ENCODE measurements at regions not wholly inside any gene's neighbourhood (a gene's known extent, or its start where the extent isn't known, plus 50 kb on each side); places are given as distances from the start of the nearest gene placed in this dataset.
"Not testable (repeated sequence)": the region's sequence is repeated elsewhere in the genome, so short reads cannot be mapped to it uniquely, and the experiment has no call there.

DNA sequence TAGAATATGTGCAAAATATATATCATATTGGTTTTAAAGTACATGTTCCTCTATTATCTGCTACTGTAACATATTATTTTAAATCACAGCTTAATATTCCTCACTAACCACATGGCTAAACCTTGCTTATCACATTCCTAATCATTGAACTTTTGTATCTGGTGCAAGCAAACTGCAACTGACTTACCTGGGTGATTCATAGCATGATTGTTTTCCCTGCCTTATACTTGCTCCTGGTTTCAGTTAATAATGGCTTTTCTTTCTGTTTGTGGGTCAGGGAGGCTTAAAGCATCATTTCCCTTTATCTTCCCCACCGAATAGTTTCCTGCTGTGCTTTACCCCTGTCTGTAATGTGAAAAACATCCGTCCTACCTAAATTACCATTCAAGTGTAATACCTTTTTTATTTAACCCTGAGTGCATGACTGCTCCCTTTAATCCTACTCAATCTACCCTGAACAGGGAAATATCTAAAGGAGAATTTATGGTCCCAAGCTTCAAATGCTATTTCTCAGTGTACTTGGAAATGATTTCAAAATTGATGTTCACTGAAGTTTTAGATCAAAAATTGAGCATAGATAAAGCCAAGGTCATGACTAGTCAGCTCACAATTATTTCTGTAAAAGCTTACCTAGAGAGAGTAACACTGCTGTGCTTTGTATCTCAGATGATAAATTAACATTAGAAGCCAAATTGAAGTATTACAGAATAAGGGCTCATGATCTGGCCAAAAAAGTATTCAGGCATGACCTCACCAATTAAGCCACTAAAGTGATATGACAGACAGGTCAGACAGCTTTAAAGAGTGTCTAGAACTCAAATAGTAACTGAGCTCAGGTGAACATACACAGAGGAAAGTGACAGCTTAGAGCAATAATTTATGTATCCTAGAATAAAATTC, 507.1 kb downstream of the BRINP3 start:
- no peak for DNase-seq

GRCh38 chr1:189971656-189972055, 506.0 kb downstream of the BRINP3 start:
- no peak for DNase-seq

DNA sequence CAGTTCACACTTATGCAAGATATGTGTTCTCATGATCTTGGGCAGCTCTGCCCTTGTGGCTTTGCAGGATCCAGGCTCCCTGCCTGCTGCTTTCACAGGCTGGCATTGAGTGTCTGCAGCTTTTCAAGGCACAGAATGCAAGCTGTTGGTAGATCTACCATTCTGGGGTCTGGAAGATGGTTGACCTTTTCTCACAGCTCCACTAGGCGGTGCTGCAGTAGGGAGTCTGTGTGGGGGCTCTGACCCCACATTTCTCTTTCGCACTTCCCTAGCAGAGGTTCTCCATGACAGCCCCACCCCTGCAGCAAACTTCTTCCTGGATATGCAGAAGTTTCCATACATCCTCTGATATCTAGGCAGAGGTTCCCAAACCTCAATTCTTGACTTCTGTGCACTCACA, 500.5 kb downstream of the BRINP3 start:
- DNase-seq: no peak

DNA sequence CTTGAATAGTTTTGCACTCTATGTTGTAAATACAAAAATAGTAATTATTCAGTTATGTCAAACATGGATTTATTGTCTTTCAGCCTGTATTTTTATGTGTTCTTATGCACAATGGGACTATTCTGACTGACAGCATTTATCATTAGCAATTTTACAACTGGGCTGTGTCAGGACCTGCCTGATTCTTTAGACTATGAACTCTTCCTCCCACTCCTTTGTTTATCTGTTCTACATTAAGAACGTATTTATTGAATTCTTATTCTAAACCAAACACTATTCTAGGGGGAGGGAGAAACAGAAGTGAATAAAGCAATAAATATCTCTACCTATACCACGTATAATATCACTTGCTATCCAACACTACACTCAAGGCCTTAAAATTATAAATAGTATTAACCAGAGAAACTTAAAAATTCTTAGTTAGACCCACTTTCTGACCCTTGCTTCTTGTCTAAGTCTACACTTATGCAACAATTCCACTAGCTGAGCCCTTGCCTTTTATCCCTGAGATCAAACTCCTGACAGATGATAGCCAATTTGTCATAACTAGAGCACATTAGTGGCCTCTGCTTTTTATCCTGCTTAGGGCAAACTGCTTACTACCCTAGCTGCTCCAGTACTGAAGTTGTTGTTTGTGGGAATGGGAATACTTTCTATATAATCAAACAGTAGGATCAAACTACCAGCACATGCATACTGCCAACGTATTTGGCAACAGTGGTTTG, 494.3 kb downstream of the BRINP3 start:
- DNase-seq: no peak

DNA sequence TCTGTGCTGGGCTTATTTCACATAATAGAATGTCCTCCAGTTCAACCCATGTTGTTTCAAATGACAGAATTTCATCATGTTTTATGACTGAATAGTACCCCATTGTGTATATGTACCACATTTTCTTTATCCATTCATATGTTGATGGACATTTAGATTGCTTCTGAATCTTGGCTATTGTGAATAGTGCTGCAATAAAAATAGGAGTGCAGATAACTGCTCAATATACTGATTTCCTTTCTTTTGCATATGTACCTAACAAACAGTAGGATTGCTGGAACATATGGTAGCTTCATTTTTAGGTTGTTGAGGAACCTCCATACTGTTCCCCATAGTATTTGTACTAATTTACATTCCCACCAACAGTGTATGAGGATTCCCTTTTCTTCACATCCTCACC, 491.1 kb downstream of the BRINP3 start:
- DNase-seq: no peak

DNA sequence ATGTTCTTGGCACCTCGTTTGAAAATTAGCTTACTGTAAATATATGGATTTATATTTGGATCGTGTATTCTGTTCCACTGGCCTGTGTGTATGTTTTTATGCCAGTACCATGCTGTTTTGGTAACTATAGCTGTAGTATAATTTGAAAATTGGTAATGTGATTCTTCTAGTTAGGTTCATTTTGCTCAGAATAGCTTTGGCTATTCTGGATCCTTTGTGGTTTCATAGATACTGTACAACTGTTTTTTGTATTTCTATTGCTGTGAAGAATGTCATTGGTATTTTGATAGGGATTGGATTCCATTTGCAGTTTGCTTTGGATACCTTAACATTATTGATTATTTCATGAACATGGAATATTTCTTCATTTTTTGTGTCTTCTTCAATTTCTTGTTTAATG, 490.2 kb downstream of the BRINP3 start:
- DNase-seq: no peak

- no peak for DNase-seq
Observed at GRCh38 chr1:189992856-189993255, 484.8 kb downstream of the BRINP3 start.

DNA sequence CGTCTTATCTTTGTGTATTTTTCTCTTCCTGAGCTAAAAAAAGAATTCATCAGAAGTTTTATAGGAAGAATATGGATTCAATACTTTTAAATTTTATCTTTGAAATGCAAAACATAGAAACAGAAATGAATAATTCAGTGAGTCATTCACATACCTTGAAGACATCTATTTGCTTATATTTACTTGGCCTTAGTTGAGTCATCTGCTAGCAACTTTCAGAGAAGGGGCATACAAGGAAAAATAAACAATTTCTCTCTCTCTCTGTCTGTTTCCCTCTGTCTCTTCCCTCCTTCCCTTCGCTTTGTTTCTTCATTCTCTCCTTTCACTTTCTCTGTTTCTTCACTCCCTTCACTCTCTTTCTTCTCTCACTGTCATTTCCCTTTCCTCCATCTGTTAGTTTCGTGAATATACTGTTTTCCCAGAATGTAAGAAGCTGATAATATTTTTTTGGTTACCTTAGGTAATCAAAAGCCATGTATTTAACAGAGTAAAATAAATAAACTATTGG, 477.2 kb downstream of the BRINP3 start:
- DNase-seq: no peak

- no peak for DNase-seq
Observed at GRCh38 chr1:190001187-190001586, 476.5 kb downstream of the BRINP3 start.

DNA sequence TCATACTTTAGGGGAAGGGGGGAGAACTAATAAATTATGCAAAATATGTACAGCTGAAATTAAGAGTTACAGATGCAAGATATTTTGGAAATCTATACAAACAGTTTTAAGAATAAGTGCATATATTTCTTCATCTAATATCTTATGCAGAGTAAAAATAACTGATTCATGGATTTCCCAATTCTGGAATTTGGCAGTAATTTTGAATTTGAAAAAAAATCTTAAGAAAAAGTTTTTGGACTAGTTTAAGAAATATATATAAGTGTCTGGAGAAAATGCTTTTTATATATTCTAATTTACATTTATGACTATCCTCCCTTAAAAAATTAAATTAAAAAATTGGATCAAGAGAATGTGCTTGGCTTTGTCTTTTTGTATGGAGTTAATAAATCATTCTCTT, 474.3 kb downstream of the BRINP3 start:
- no peak for DNase-seq

- no peak for DNase-seq
Observed at GRCh38 chr1:190011585-190011984, 466.1 kb downstream of the BRINP3 start.

DNA sequence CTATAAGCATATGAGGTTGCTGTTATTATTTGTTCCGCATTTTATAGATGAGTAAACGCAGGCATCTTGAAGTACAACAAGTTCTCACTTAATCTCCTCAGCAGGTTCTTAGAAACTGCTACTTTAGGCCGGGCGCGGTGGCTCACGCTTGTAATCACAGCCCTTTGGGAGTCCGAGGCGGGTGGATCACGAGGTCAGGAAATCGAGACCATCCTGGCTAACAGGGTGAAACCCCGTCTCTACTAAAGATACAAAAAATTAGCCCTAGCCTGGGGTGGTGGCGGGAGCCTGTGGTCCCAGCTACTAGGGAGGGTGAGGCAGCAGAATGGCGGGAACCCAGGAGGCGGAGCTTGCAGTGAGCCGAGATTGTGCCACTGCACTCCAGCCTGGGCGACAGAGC, 458.5 kb downstream of the BRINP3 start:
- not testable (repeated sequence) for DNase-seq

- DNase-seq: no peak
Observed at GRCh38 chr1:190019717-190020116, 457.9 kb downstream of the BRINP3 start.

DNA sequence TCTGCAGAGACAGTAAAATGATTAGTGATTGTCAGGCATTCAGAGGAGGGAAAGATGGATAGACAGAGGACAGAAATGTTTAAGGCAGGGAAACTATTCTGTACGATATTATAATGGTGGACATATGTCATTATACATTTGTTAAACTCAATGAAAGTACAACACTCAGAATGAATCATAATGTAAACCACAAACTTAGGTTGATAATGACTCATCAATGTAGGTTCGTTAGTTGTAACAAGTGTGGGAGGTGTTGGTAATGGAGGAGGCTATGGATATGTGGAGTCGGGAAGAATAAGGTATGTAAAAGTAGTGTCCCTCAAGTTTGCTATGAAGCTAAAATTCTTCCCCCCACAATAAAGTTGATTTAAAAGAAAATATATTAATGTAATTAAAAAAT, 455.0 kb downstream of the BRINP3 start:
- DNase-seq: no peak

- no peak for DNase-seq
Observed at GRCh38 chr1:190029441-190029840, 448.2 kb downstream of the BRINP3 start.

GRCh38 chr1:190043655-190044054, 434.0 kb downstream of the BRINP3 start:
- DNase-seq: no peak

GRCh38 chr1:190046231-190046630, 431.4 kb downstream of the BRINP3 start:
- no peak for DNase-seq

Data from DMS79 treated with DMSO at 0.1 percent for 48 hours (cell line).